Esophagus muscularis mucosa (tissue), 4 donors: ENCODE measurements at regions not wholly inside any gene's neighbourhood (a gene's known extent, or its start where the extent isn't known, plus 50 kb on each side); places are given as distances from the start of the nearest gene placed in this dataset.
A peak's percentile ranks its signal among the peaks of the same experiment; 100 is the strongest.

Experiments
- DNase-seq: peaks from one replicate; pipeline ENCODE4 v3.0.0-alpha.2; 2017; ENCODE audit errors: extremely low spot score
- H3K27ac ChIP-seq, 4 donors: fragments of 200-600 bp; sonication (generic); replicated peaks in 1 of 4; 1 replicate in 3 of 4; 2 replicates in 1 of 4; pipeline ENCODE4 v1.5.1; 2016 to 2019; ENCODE audit warnings: mild to moderate bottlenecking in 1 of 4
- H3K27me3 ChIP-seq, 4 donors: fragments of 200-600 bp; sonication (generic); one replicate each; pipeline versions ENCODE4 v1.5.1 to v1.6.0; 2016 to 2019
- H3K36me3 ChIP-seq, 4 donors: fragments of 200-600 bp; sonication (generic); one replicate each; pipeline ENCODE4 v1.5.1; 2016 to 2019
- H3K4me1 ChIP-seq, 4 donors: fragments of 200-600 bp; sonication (generic); one replicate each; pipeline ENCODE4 v1.5.1; 2016 to 2019
- H3K4me3 ChIP-seq, 4 donors: fragments of 200-600 bp; sonication (generic); 1 replicate in 2 of 4; 2 replicates in 2 of 4; pipeline ENCODE4 v1.5.1; 2016 to 2019; ENCODE audit warnings: mild to moderate bottlenecking in 4 of 4, moderate library complexity in 1 of 4
- H3K9me3 ChIP-seq, 4 donors: fragments of 200-600 bp; sonication (generic); 1 replicate in 3 of 4; 2 replicates in 1 of 4; pipeline ENCODE4 v1.5.1; 2016 to 2019
- EP300 ChIP-seq: sonication (generic); formaldehyde crosslinking; IDR thresholded peaks from one replicate; pipeline ENCODE4 v1.6.1; 2017; ENCODE audit warnings: antibody characterized with exemption
- POLR2A ChIP-seq: fragments of 450-650 bp; IDR thresholded peaks from one replicate; pipeline ENCODE4 v1.6.1; 2017; ENCODE audit warnings: antibody characterized with exemption, moderate library complexity, mild to moderate bottlenecking, low read depth
- POLR2AphosphoS5 ChIP-seq, 2 donors: sonication (generic); formaldehyde crosslinking; IDR thresholded peaks; one replicate each; pipeline ENCODE4 v1.6.1; 2017; ENCODE audit warnings: antibody characterized with exemption in 2 of 2
- WGBS: methylation state at CpG from one replicate; pipeline ENCODE4 v1.1.5; 2018; 5-methylcytosine and 5-hydroxymethylcytosine counted together
- intact Hi-C: fragments of 100-400 bp; cut with DNase I; formaldehyde crosslinking; loops from one replicate; pipeline ENCODE4 v1.15.1; 2023
- TF ChIP-seq, protein P1 (sequence below), 3 experiments: fragments of 200-600 bp in 2 of 3; fragments of 450-650 bp in 1 of 3; sonication (generic) in 2 of 3; IDR thresholded peaks; one replicate each; pipeline ENCODE4 v1.5.1; 2017 to 2019; ENCODE audit warnings: antibody characterized with exemption in 3 of 3, mild to moderate bottlenecking in 2 of 3, moderate library complexity in 1 of 3

DNA sequence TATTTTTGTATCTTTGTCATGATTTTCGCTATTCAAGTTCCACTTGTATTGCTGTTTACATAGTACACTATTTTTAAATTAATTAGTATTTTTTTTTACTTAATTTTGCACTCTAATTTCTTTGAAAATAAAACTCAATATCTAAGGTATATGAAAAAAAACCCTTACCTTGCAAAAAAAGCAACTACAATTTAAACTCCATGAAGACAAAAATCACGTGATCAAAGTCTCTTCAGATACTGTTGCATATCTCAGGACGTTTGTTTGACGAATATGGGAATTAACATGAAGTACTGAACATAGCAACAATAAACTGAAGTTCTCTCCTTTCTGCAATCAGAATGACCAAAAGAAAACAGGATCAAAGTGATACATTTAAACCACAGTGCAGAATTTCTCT is 968.4 kb upstream of the SEL1L start:
- Histone ChIP-seq H3K4me1 (peaks cover 0 to 39% (median 29%) of the 10 kb centered on the region in 4 donors), H3K27me3 (no peaks in the 10 kb centered on the region), H3K9me3 (no peaks in the 10 kb centered on the region), H3K27ac (peak overlapping the region in 1 of 4 donors; percentile 56), H3K4me3 (no peak overlapping the region), H3K36me3 (no peaks in the 10 kb centered on the region)
- DNase-seq, result no peak
- TF ChIP-seq POLR2A (no peak), EP300 (no peak), POLR2AphosphoS5 (IDR thresholded peaks at IDR 0.05) (no peak)
- TF ChIP-seq, protein P1, sequence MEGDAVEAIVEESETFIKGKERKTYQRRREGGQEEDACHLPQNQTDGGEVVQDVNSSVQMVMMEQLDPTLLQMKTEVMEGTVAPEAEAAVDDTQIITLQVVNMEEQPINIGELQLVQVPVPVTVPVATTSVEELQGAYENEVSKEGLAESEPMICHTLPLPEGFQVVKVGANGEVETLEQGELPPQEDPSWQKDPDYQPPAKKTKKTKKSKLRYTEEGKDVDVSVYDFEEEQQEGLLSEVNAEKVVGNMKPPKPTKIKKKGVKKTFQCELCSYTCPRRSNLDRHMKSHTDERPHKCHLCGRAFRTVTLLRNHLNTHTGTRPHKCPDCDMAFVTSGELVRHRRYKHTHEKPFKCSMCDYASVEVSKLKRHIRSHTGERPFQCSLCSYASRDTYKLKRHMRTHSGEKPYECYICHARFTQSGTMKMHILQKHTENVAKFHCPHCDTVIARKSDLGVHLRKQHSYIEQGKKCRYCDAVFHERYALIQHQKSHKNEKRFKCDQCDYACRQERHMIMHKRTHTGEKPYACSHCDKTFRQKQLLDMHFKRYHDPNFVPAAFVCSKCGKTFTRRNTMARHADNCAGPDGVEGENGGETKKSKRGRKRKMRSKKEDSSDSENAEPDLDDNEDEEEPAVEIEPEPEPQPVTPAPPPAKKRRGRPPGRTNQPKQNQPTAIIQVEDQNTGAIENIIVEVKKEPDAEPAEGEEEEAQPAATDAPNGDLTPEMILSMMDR (IDR thresholded peaks at IDR 0.05), result no peak
- intact Hi-C loops, result no loop called here
- 85% methylated on average over 4 of the region's 4 CpGs for WGBS

GRCh38 chr14:82504894-82505293 is 971.2 kb upstream of the SEL1L start:
- intact Hi-C loops, result no loop called here
- Histone ChIP-seq H3K27me3 (no peaks in the 10 kb centered on the region), H3K4me3 (no peak overlapping the region), H3K9me3 (no peaks in the 10 kb centered on the region), H3K4me1 (peaks cover 0 to 31% (median 24%) of the 10 kb centered on the region in 4 donors), H3K36me3 (no peaks in the 10 kb centered on the region), H3K27ac (no peak overlapping the region)
- no peak for DNase-seq
- TF ChIP-seq, protein P1 (IDR thresholded peaks at IDR 0.05), result no peak
- TF ChIP-seq POLR2AphosphoS5 (IDR thresholded peaks at IDR 0.05) (no peak), EP300 (no peak), POLR2A (no peak)

GRCh38 chr14:82510007-82510406 is 976.4 kb upstream of the SEL1L start:
- WGBS, result 94% methylated on average over 5 of the region's 5 CpGs
- H3K27ac ChIP-seq, result no peak overlapping the region
- no peaks in the 10 kb centered on the region for H3K9me3 ChIP-seq
- H3K36me3 ChIP-seq, result no peaks in the 10 kb centered on the region
- no peaks in the 10 kb centered on the region for H3K27me3 ChIP-seq
- intact Hi-C loops, result no loop called here
- no peak for DNase-seq
- no peak overlapping the region for H3K4me3 ChIP-seq
- TF ChIP-seq POLR2A (no peak), POLR2AphosphoS5 (IDR thresholded peaks at IDR 0.05) (no peak), EP300 (no peak)
- TF ChIP-seq, protein P1 (IDR thresholded peaks at IDR 0.05), result no peak
- H3K4me1 ChIP-seq, result peaks cover 0 to 7% (median 0%) of the 10 kb centered on the region in 4 donors

DNA sequence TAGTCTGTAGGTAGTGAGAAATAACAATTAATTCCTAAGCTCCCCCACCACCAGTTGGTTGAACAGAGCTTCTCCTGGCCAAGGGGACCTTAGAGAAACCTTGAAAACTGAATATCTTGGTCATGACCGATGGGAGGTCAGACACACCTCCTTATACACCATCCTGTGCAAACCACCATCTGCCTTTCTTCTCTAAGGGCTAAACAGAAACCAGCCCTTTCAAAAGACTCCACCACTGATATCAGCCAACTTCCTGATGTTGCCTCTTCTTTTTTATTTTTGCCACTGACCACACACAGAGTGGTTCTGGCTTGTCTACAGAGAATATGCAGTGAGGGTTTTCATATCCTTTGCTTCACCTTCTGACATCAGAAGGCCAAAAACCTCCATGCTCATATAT is 977.7 kb upstream of the SEL1L start:
- Histone ChIP-seq H3K36me3 (no peaks in the 10 kb centered on the region), H3K9me3 (no peaks in the 10 kb centered on the region), H3K27ac (no peak overlapping the region), H3K27me3 (no peaks in the 10 kb centered on the region), H3K4me3 (no peak overlapping the region), H3K4me1 (peaks cover 0 to 7% (median 0%) of the 10 kb centered on the region in 4 donors)
- TF ChIP-seq, protein P1 (IDR thresholded peaks at IDR 0.05), result no peak
- TF ChIP-seq POLR2A, result no peak
- TF ChIP-seq EP300, result no peak
- no peak for TF ChIP-seq POLR2AphosphoS5 (IDR thresholded peaks at IDR 0.05)
- DNase-seq, result no peak
- intact Hi-C loops, result no loop called here
- WGBS, result 73% methylated on average over 1 of the region's 1 CpG

- DNase-seq, result no peak
- no peak overlapping the region for H3K4me3 ChIP-seq
- no peak overlapping the region for H3K27ac ChIP-seq
- TF ChIP-seq EP300 (no peak), POLR2AphosphoS5 (IDR thresholded peaks at IDR 0.05) (no peak), POLR2A (no peak)
- TF ChIP-seq, protein P1 (IDR thresholded peaks at IDR 0.05), result no peak
- H3K9me3 ChIP-seq, result peaks cover 0 to 5% (median 0%) of the 10 kb centered on the region in 4 donors
- no peaks in the 10 kb centered on the region for H3K4me1 ChIP-seq
- H3K36me3 ChIP-seq, result no peaks in the 10 kb centered on the region
- intact Hi-C loops, result no loop called here
- H3K27me3 ChIP-seq, result no peaks in the 10 kb centered on the region
- 73% methylated on average over 1 of the region's 1 CpG for WGBS
Observed at GRCh38 chr14:82520765-82521164, 987.1 kb upstream of the SEL1L start.
